Hepatocyte (in vitro differentiated cells): ENCODE measurements at regions not wholly inside any gene's neighbourhood (a gene's known extent, or its start where the extent isn't known, plus 50 kb on each side); places are given as distances from the start of the nearest gene placed in this dataset.

Source experiments
- DNase-seq: peaks from one replicate; pipeline ENCODE4 v3.0.0-alpha.2; 2016; ENCODE audit warnings: low spot score
- H2AFZ ChIP-seq: fragments of 200-600 bp; sonication (generic); 2 replicates; pipeline ENCODE4 v1.6.0; 2016; ENCODE audit warnings: antibody characterized with exemption, mild to moderate bottlenecking
- H3K27ac ChIP-seq: fragments of 200-600 bp; sonication (generic); 2 replicates; pipeline ENCODE4 v1.5.1; 2016; ENCODE audit warnings: mild to moderate bottlenecking
- H3K27me3 ChIP-seq: fragments of 200-600 bp; sonication (generic); 2 replicates; pipeline ENCODE4 v1.6.1; 2016
- H3K36me3 ChIP-seq: fragments of 200-600 bp; sonication (generic); replicated peaks from 2 replicates; pipeline ENCODE4 v1.5.1; 2016; ENCODE audit warnings: low read depth; ENCODE audit not compliant: insufficient read depth
- H3K4me1 ChIP-seq: fragments of 200-600 bp; sonication (generic); 2 replicates; pipeline ENCODE4 v1.5.1; 2016; ENCODE audit warnings: mild to moderate bottlenecking, moderate library complexity; ENCODE audit not compliant: insufficient read depth
- H3K4me2 ChIP-seq: fragments of 200-600 bp; sonication (generic); 2 replicates; pipeline ENCODE4 v1.6.0; 2016
- H3K4me3 ChIP-seq: fragments of 200-600 bp; sonication (generic); 2 replicates; pipeline ENCODE4 v1.5.1; 2016; ENCODE audit warnings: mild to moderate bottlenecking
- H3K79me2 ChIP-seq: fragments of 200-600 bp; sonication (generic); 2 replicates; pipeline ENCODE4 v1.6.0; 2017; ENCODE audit warnings: mild to moderate bottlenecking
- H3K9me2 ChIP-seq: fragments of 200-600 bp; sonication (generic); replicated peaks from 2 replicates; pipeline ENCODE4 v1.6.0; 2017; ENCODE audit warnings: mild to moderate bottlenecking; ENCODE audit not compliant: insufficient read depth
- H3K9me3 ChIP-seq: fragments of 200-600 bp; sonication (generic); 2 replicates; pipeline ENCODE4 v1.5.1; 2016; ENCODE audit warnings: low read depth, mild to moderate bottlenecking
- H4K20me1 ChIP-seq: fragments of 200-600 bp; sonication (generic); 2 replicates; pipeline ENCODE4 v1.6.0; 2016; ENCODE audit warnings: mild to moderate bottlenecking; ENCODE audit not compliant: insufficient read depth, poor library complexity, severe bottlenecking
- EZH2 ChIP-seq: fragments of 200-600 bp; sonication (generic); IDR thresholded peaks from 2 replicates; pipeline ENCODE4 v1.6.1; 2016; ENCODE audit warnings: antibody characterized with exemption, mild to moderate bottlenecking, borderline replicate concordance
- EZH2phosphoT487 ChIP-seq: fragments of 200-600 bp; sonication (generic); IDR thresholded peaks from one replicate; pipeline ENCODE4 v1.6.1; 2018; ENCODE audit warnings: antibody characterized with exemption, mild to moderate bottlenecking, low read depth, moderate library complexity; ENCODE audit not compliant: unreplicated experiment, severe bottlenecking
- WGBS: methylation state at CpG from one replicate; pipeline ENCODE4 v1.1.6; 2016; ENCODE audit warnings: low lambda C conversion rate; ENCODE audit errors: missing lambda C conversion rate; 5-methylcytosine and 5-hydroxymethylcytosine counted together
- TF ChIP-seq, protein P1 (sequence below): fragments of 200-600 bp; sonication (generic); IDR thresholded peaks from 2 replicates; pipeline ENCODE4 v1.5.1; 2016; ENCODE audit warnings: antibody characterized with exemption, mild to moderate bottlenecking; ENCODE audit not compliant: poor library complexity

DNA sequence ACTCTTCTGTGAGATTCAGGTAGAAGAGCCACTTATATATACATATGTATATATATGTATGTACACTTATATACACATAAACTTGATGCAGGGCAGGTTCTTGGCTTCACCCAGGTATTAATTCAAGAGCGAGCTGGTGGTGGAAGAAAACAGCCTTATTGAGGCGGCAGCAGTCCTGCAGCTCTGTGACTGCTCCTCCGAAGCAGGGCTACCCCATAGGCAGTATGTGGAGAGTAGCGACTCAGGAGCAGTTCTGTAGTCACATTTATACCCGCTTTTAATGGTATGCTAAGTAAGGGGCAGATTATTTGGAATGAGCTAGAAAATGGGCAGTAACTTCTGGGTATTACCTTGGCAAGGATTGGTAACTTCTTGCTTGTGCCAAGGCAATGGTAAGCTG lies 280.6 kb upstream of the TFPI start:
- no peak overlapping the region for H3K27ac ChIP-seq
- no peaks in the 10 kb centered on the region for H4K20me1 ChIP-seq
- H3K4me2 ChIP-seq, result no peak overlapping the region
- no peak overlapping the region for H3K4me3 ChIP-seq
- no peak overlapping the region for H2AFZ ChIP-seq
- H3K4me1 ChIP-seq, result no peaks in the 10 kb centered on the region
- no peaks in the 10 kb centered on the region for H3K79me2 ChIP-seq
- H3K27me3 ChIP-seq, result no peaks in the 10 kb centered on the region
- WGBS, result 94% methylated on average over 5 of the region's 5 CpGs
- no peaks in the 10 kb centered on the region for H3K36me3 ChIP-seq
- TF ChIP-seq, protein P1, sequence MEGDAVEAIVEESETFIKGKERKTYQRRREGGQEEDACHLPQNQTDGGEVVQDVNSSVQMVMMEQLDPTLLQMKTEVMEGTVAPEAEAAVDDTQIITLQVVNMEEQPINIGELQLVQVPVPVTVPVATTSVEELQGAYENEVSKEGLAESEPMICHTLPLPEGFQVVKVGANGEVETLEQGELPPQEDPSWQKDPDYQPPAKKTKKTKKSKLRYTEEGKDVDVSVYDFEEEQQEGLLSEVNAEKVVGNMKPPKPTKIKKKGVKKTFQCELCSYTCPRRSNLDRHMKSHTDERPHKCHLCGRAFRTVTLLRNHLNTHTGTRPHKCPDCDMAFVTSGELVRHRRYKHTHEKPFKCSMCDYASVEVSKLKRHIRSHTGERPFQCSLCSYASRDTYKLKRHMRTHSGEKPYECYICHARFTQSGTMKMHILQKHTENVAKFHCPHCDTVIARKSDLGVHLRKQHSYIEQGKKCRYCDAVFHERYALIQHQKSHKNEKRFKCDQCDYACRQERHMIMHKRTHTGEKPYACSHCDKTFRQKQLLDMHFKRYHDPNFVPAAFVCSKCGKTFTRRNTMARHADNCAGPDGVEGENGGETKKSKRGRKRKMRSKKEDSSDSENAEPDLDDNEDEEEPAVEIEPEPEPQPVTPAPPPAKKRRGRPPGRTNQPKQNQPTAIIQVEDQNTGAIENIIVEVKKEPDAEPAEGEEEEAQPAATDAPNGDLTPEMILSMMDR, result no peak
- no peak for TF ChIP-seq EZH2
- TF ChIP-seq EZH2phosphoT487, result no peak
- no peaks in the 10 kb centered on the region for H3K9me3 ChIP-seq
- H3K9me2 ChIP-seq, result no peaks in the 10 kb centered on the region
- DNase-seq, result no peak

GRCh38 chr2:187838690-187839089 lies 284.5 kb upstream of the TFPI start:
- Histone ChIP-seq H3K36me3 (no peaks in the 10 kb centered on the region), H2AFZ (no peak overlapping the region), H3K27ac (no peak overlapping the region), H3K9me2 (no peaks in the 10 kb centered on the region), H3K27me3 (no peaks in the 10 kb centered on the region), H3K4me1 (no peaks in the 10 kb centered on the region), H3K9me3 (no peaks in the 10 kb centered on the region), H3K4me3 (no peak overlapping the region), H3K79me2 (no peaks in the 10 kb centered on the region), H3K4me2 (no peak overlapping the region), H4K20me1 (no peaks in the 10 kb centered on the region)
- TF ChIP-seq EZH2phosphoT487 (no peak), EZH2 (no peak)
- TF ChIP-seq, protein P1, result no peak
- 66% methylated on average over 1 of the region's 1 CpG for WGBS
- no peak for DNase-seq

DNA sequence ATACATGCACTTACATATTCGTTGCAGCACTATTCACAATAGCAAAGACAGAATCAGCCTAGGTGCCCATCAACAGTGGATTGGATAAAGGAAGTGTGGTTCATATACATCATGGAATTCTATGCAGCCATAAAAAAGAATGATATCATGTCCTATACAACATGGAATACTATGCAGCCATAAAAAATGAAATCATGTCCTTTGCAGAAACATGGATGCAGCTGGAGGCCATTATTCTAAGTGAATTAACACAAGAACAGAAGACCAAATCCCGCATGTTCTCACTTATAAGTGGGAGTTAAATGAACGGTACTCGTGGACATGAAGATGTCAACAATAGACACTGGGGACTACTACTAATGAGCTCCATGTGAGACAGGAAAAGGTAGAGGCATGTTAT lies 288.1 kb upstream of the TFPI start:
- TF ChIP-seq EZH2 (no peak), EZH2phosphoT487 (no peak)
- TF ChIP-seq, protein P1, result no peak
- Histone ChIP-seq H3K4me1 (no peaks in the 10 kb centered on the region), H4K20me1 (no peaks in the 10 kb centered on the region), H3K9me2 (no peaks in the 10 kb centered on the region), H3K4me2 (no peak overlapping the region), H3K36me3 (no peaks in the 10 kb centered on the region), H3K4me3 (no peak overlapping the region), H2AFZ (no peak overlapping the region), H3K9me3 (no peaks in the 10 kb centered on the region), H3K27me3 (no peaks in the 10 kb centered on the region), H3K79me2 (no peaks in the 10 kb centered on the region), H3K27ac (no peak overlapping the region)
- no peak for DNase-seq
- 97% methylated on average over 4 of the region's 4 CpGs for WGBS
